GM21526 (cell line): ENCODE measurements at regions not wholly inside any gene's neighbourhood (a gene's known extent, or its start where the extent isn't known, plus 50 kb on each side); places are given as distances from the start of the nearest gene placed in this dataset.
"Not testable (repeated sequence)": the region's sequence is repeated elsewhere in the genome, so short reads cannot be mapped to it uniquely, and the experiment has no call there.

Experiments used
- ATAC-seq: cut with Tn5 transposase; IDR thresholded peaks from one replicate; pipeline ENCODE4 v1.9.1; 2021; ENCODE audit warnings: moderate library complexity; ENCODE audit not compliant: unreplicated experiment, low FRiP score

GRCh38 chr1:38210895-38211177 lies 164.2 kb upstream of the POU3F1 start:
- ATAC-seq: no peak

DNA sequence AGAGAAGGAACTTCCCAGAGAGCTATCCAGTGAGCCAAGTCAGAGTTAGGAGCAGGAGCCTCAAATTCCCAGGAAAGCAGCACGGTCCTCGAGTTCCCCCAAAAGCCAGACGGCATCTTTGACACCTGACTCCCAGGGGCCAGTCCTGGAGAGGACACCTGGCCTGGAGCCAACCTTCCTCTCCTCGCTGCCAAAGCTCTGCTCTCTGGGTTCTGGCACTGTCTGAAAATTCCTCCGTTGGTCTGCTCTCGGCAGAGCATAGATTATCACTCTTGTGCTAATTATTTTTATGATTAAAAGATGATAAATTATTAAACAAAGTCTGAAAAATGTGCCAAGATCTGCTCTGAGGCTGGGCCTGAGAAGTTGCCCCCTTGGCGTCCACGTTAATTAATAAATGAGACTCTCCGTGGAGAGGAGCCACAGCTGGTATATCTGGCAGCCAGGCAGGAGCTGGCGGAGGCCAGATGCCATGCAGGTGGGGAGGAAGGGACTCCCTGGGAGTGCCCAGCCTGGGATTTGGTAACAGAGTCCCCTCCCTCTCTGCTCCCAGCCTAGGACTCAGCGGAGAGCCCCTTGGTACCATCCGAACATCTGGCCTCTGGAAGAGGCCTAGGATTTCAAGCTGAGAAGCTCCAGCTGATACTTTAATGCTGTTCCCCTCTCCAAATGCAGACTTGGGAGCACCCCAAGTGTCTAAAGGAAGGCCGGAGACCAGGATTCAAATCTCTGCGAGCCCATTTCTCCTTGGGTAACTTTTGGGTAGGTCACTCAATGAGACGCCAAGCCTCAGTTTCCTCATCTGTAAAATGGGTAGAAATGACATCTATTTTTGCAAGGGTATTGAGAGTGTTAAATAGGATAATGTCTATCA lies 163.7 kb upstream of the POU3F1 start:
- ATAC-seq: no peak

DNA sequence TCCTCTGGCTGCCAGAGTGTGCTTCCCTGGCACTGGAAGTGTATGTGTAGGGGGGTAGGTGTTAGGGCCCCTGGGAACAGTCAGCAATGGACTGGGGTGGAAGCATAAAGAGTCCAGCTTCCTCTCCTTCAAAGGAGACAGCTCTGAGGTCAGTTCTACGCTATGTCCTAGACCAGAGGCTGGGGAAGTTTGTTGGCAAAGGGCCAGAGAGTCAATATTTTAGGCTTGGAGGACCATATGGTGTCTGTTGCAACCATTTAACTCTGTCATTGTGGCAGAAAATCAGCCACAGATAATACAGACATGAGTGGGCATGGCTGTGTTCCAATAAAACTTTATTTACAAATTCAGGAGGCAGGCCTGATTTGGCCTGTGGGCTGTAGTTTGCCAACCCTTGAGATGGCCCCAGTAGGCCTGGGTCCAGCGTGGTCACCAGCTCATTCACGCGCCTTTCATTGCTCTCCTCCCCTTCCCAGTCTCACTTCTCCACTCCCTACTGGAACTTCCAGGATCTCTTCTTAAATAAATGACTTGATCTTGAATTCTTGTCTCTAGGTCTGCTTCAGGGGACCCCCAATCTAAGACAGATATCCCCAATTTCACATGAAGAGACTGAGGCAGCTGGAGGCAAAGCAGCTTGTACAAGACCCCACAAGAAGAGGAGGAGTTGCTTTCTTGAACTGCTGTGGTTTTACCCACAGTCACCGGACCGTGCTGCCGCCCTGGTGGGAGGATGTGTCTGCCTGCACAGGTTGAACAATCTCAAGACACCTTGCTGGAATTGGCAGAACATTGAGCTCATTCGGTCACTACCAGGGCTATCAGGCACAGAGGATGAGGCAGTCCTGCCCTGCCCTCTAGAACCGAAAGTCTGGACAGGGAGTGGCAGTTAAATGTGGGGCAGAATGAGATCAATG lies 162.4 kb upstream of the POU3F1 start:
- no peak for ATAC-seq

- ATAC-seq: no peak
These were observed 161.3 kb upstream of the POU3F1 start for GRCh38 chr1:38207906-38208305.

- ATAC-seq: no peak
These were observed 160.7 kb upstream of the POU3F1 start for GRCh38 chr1:38207275-38207674.

GRCh38 chr1:38204698-38205097 lies 158.1 kb upstream of the POU3F1 start:
- no peak for ATAC-seq

DNA sequence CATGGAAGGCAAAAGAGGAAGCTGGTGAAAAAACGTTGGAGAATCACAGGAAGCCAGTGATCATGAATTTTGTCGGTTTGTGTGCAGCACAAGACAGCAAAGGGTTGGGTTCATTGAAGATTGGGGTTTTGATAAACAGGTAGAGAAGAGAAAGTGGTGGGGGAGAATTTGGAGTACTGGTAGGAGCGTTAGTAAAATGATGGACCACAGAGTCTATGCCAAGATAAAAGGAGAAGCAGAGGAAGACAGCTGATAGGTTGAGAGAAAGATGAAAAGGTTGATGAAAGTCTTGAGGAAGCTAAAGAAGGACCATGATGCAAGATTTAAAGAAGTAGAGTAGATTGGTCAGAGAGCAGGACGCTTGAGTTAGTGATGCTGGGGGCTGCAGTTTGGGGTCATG lies 156.8 kb upstream of the POU3F1 start:
- no peak for ATAC-seq

DNA sequence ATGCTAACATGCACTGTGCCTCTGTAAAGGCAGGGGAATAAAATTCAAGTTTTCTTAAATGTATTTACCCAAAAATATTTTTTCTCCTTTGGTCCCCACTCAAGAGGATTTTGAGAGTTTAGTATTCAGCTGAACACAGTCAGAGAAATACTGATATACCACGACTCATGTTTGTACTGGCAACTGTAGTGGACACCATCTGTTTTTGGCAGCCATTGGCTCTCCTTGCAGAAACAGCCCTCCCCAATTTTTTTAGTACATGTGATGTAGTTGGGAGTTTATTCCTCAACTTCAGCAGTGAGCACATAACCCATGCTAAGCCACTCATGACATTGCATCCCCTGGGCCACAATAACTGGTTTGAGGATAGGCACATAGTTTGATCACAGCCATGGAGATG lies 154.8 kb upstream of the POU3F1 start:
- ATAC-seq: no peak

DNA sequence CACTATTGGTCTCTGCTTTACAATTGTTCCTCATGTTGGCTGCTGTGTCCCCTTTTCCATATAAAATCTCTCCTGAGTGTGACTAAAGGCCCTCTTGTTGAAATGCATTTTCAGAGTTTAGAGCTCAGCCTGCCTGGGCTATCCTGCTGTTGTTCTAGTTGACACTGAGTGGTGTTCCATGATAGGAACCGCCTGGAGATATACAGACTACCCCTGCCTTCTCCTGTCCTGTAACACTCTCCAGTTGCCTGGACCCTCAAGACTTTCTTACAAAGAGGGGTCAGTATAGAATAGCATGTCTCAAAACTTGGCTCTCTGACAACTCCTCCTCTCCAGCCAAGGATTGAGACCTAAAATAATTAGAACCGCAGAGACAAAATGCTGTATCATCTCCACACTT lies 152.0 kb upstream of the POU3F1 start:
- no peak for ATAC-seq

DNA sequence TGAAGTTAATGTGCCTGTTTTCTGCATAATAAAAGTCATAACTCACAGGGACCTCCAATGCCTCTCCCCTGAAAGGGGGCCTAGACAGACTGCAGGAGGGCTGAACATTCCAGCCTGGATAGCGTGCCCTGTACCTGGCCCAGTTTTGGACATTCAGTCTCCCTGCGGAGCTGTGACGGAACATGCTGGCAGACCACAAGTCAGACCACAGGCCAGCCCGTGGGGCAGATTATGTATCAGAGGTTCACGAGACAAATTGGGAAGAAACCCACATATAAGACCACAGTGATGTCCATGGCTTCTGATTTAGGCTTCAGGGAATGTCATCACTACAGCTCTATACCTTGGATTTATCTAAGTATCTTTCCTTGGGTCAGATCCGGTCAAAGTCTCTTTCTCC lies 151.5 kb upstream of the POU3F1 start:
- no peak for ATAC-seq

DNA sequence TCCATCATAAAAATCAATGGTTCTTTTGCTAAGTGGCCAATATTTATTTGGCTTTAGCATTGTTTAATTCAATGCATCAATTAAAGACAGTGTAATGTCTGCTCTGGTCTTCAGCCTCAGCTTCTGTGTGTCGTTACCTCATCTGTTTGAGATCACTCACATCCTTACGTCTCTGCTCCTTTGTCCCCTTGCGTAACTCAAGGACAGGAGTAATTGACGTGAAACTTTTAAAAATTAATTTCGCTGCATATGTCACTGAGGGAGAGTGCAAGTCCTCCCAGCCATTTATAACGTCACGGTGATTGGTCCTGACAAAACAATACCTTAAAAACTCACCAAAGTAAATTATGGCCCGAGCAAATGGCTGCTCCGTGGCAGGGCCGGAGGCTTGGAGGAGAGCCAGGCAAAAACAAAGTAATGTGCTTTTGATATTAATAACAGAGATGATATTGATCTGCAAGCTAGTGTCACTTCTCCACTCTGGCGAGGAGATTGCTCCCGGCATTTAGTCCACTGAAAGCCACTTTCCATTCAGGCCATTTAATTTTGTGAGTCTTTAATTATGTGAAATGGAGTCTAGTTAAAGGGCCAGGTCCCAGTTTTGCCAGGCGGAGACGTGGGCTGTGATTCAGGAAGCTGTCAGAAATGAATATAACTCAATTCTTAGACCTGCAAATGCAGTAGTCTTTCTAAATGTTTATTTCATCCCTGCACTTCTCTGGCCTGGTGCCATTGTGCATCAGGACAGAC lies 150.9 kb upstream of the POU3F1 start:
- ATAC-seq: no peak

- no peak for ATAC-seq
These were observed 147.9 kb upstream of the POU3F1 start for GRCh38 chr1:38194472-38194871.

DNA sequence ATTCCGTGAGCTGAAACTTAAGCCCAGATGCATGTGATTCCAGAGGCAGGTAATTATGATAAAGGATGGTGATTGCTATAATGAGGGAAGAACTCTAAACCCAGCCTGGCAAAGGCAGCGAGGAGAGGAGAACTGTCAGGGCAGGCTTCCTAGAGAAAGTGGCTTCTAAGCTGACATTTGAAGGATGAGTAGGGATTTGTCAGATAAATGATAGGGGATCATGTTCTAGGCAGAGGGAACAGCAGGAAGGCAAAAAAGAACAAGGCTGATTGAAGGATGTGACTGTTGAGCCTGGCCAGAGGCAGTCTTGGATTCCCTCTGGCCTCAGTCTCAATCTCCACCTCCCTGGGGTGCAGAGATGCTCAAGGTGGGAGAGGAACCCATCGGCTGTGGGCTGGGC lies 146.4 kb upstream of the POU3F1 start:
- ATAC-seq: no peak

DNA sequence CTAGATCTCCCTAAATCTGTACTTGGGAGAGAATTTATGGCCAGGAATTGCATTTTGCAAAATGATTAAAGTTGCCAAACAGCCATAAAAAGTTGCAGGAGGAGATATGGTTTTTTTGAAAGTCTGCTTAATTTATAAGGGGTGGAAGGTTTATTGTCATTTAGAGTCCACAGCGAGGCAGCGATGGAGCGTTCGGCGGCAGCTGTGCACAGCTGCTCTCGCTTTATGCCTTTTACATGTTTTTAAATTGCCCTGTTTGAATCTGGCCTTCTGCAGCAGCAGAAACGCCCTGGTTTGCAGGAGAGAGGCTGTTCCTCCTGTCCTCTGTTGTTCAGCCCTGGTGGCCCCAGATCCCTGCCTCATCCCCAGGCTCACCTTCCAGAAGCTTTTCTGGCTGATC lies 144.9 kb upstream of the POU3F1 start:
- ATAC-seq: no peak

DNA sequence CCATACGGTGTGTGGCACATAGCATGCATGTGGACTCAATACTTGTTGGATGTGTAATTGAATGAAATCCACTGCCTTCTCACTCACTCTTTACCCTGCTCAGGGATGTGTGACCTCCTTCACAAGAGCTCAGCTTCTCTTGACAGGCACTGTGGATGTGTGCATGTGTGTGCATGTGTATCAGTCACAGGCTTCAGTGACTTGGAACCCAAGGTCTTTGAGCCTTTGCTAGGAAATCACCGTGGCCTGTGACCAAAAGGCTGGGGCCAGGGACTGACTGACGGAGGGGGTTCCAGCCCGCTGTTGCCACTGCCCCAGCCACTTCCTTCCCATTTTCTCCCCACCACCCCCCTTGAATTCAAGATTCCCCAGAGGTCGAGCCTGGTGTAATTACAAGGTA lies 144.4 kb upstream of the POU3F1 start:
- ATAC-seq: no peak

GRCh38 chr1:38187552-38187951 lies 141.0 kb upstream of the POU3F1 start:
- no peak for ATAC-seq

- no peak for ATAC-seq
These were observed 140.0 kb upstream of the POU3F1 start for GRCh38 chr1:38186566-38186965.

GRCh38 chr1:38185913-38186312 lies 139.3 kb upstream of the POU3F1 start:
- ATAC-seq: no peak

- ATAC-seq: no peak
These were observed 137.2 kb upstream of the POU3F1 start for GRCh38 chr1:38183747-38184146.

DNA sequence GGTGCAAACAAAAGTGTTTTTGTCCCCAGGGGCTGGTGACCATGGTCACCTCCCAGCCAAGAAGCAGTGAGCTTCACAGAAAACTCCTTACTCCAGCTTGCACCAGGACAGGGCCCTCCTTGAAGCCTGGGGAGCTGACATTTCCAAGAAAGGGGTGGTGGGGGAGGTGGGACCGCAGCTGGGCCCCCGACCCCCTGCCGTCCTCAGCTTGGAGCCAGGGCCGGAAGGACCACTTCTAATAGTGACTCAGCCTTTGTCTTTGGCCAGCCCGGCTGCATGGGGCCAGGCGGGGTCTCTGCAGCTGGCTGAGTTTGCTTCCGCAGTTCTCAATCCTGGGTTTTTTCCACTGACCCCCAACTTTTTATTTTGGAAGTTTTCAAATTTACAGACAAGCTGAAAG lies 136.5 kb upstream of the POU3F1 start:
- ATAC-seq: no peak

- not testable (repeated sequence) for ATAC-seq
These were observed 133.8 kb upstream of the POU3F1 start for GRCh38 chr1:38180388-38180787.
